Stimulated activated CD4-positive, alpha-beta T cell treated with anti-CD3 and anti-CD28 coated beads, Interleukin-15, amount 100 ng/mL, for 48 hours (primary cell): ENCODE measurements at regions not wholly inside any gene's neighbourhood (a gene's known extent, or its start where the extent isn't known, plus 50 kb on each side); places are given as distances from the start of the nearest gene placed in this dataset.
A peak's percentile ranks its signal among the peaks of the same experiment; 100 is the strongest.

Experiments used
- DNase-seq, 2 donors: peaks; one replicate each; pipeline ENCODE4 v3.0.0-alpha.2; 2020; ENCODE audit warnings: low read depth in 2 of 2

DNA sequence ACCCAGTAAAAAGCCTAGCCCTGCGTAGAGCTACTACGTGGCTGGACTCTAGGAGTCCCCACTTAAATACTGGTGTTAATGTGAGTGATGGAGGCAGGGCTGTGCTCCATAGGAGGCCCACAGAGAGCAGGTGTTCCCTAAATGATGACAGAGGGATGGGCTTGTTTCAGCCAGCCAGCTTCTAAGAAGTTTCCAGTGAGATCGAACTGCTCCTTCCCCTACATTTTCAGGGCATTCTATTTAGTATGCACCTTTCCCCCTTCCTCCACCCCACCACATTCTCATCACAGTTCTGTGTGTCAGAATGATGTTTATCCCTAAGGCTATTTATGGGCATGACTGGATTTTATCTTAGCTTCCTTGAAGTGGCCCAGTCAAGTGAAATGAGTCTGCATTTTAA lies 213.0 kb downstream of the TRIB2 start:
- DNase-seq, result no peak

GRCh38 chr2:12930391-12930790 lies 213.7 kb downstream of the TRIB2 start:
- no peak for DNase-seq

GRCh38 chr2:12931186-12931844 lies 214.6 kb downstream of the TRIB2 start:
- DNase-seq, result no peak

DNA sequence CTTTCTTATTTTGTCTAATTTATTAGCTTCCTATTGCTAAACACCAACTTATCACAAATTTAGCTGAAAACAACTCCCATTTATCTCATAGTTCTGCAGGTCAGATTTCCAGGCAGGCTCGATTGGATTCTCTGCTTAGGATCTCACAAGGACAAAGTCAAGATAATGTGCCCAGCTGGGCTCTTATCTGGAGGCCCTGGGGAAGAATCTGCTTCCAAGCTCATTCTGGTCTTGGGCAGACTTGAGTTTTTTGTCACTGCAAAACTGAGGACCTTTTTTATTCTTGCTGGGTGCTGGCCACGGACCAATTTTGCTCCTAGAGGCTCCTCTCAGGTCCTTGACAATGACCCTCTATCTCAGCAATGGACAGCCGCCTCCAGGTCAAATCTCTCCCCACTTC lies 215.5 kb downstream of the TRIB2 start:
- no peak for DNase-seq

DNA sequence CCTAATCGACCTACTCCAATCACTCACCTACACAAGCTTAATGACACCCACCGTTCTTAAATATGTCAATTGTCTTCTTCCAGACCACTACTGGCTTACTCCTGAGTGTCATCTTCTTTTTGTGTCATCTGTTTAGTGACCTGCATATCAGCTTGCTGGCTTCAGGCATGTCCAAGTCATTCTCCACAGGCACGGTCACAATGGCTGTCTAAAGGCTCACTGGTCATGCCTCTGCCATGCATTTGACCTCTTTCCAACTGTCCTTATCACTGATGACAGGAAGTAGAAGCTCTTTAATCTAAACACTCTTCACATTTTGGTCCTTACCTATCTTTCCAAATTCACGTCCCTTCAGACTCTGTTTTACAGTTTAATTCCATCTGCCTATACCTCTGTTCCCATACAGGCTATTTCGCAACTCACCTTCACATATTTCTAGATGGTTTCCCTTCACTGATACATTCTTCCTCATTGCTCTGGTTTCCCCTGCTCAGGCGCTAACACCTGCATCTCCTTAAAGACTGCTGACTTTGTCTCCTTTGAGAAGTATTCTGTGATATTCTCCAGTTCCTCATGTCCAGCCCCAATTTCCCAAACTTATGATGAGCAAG lies 217.5 kb downstream of the TRIB2 start:
- no peak for DNase-seq

DNA sequence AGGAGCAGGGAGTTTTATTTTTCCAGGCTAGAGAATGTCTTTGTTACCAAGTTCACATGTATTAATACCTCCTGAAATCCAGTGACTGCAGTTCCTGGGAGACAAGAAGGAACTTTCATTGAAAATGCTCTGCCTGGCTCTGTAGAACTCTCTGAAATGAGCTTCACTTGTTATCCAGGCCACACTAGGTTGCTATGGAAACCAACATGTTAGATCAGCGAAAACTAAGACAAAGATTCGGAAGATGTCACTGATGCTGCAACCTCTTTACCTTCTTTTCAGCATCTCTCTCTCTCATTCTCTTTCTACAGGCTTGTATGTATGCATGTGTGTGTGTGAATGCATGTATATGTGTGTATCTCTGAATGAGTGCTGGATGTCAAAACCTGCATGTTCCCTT lies 218.5 kb downstream of the TRIB2 start:
- DNase-seq, result no peak

GRCh38 chr2:12935796-12936195 lies 219.1 kb downstream of the TRIB2 start:
- DNase-seq, result no peak

DNA sequence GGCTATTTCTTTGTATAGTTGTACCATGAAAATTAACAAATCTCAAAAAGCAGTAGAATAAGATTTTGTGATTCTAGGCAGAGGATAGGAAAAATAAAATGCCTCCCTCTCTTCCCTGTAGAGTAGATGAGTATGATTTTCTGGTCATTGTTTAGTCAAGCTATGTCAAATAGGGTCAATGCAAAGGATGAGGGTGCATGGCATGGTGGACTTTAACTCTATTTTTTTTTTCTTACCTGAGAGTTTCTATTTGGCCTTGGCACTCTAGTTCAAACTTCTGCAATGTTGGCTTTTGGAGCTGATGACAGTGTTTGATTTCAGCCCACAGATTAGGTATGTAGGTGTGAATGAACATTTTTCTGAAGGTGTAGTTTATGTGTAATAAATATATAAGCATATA lies 224.5 kb downstream of the TRIB2 start:
- DNase-seq, result no peak

GRCh38 chr2:12948231-12948960 lies 231.7 kb downstream of the TRIB2 start:
- no peak for DNase-seq

DNA sequence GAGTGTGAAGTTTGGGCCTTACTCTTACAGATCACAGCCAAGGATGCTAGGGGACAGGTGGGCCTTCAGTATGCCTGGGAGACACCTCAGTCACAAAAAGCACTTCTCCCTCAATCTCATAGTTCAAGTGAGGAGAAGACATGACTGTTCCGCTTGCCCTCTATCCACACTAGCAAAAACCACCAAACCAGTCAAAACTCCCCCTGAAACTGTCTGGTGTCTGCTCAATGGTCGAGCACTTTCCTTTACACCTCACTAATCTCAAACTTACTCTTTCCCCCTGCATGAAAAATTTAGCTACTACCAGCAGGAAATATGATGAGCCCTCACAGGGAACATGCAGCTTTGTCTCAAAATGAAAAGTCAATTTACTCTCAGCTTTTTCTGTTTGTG lies 232.2 kb downstream of the TRIB2 start:
- peak in 1 of 2 donors; percentile 4 for DNase-seq

GRCh38 chr2:12949406-12949805 lies 232.7 kb downstream of the TRIB2 start:
- DNase-seq, result no peak

DNA sequence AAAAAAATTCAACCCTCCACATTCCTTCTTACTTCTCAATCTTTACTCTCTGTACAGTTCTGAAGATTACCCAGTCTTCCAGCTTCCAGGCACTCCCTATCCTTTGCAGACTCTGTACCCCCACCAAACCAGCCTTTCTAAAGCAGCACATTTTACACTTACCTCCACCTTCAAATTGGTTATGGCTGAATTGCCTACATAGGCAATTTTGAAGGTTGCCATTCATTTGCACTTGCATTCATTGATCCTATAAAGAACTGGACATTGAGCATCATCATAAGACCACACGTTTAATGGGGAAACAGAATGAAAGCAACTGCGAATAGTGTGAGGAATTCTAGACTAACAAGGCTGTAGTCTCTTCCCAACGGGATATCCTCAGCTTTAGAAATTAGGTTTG lies 233.4 kb downstream of the TRIB2 start:
- DNase-seq, result no peak

DNA sequence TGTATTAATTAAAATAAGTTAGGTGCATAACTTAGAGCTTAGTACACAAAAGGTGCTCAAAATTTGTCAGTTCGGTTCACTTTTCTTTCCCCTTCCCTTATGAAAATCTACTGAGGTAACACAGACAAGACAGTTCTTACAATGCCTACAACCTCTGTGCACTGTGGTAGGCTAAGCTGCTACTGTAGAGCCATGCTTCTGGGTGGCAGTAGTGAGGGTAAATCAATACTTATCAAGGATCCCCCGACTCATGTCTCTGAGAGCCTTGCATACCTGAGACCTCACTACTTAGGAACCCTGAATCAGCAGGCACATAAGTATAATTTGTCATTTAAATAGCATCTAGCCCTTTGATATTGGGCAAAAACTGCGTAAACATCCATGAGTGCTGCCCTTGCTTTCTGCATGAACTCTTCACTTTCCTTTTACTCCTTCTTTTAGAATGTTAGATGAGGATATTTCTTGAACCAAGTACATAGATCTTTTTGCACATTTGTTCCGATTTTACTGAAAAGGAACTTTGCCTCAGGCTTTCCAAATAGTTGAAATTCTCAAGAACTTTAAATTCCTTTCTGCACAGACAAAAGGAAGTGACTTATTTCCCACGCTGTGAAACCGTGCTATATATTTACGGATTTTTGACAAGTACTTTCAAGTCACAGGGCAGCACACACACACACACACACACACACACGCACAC lies 234.4 kb downstream of the TRIB2 start:
- no peak for DNase-seq

DNA sequence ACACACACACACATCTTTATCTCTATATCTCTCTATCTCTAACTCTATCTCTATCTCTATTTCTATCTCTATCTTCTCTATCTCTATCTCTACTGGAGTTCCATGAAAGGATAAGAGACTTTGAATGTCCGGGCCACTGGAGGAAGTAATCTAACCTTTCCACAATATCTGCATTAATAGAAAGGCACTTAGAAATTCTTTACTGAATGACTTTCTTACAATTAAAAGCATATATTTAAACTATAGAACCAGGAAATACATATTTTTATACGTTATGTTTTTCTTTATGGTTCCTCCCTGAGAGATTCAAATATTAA lies 234.9 kb downstream of the TRIB2 start:
- no peak for DNase-seq

GRCh38 chr2:12953596-12953995 lies 236.9 kb downstream of the TRIB2 start:
- no peak for DNase-seq

- no peak for DNase-seq
These were observed 239.1 kb downstream of the TRIB2 start for GRCh38 chr2:12955864-12956263.

DNA sequence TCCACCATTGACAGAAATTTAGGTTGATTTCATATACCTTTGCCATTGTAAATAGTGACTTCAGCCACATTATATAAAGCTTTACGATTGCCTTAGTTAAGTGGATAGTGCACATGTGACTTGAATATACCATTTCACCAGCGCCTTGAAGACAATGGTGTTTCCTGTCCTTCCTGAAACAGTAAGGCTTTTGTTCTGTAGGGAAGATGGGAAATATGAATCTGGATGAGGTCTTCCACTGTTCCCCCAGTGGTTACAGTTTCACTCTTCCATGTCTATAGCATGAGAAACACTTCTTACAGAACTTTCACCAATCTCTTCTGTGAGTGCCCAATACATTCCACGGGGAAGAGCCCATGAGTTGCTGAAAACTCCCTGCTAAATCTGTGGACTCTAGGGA lies 240.5 kb downstream of the TRIB2 start:
- DNase-seq, result no peak

DNA sequence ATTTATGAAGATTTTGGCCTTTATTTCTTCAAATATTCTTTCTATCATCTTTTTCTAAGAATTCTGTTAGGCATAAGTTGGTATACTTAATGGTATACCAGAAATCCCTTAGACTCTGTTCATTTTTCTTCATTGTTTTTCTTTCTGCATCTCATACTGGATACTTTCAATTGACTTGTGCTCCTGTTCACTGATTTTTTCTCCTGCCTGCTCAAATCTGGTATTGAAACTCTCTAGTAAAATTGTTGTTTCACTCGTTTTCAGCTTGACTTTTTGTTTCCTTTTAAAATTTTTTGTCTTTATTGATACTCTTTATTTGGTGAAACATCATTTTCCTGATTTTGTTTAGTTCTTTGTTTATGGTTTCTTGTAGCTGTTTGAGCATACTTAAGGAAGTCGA lies 243.2 kb downstream of the TRIB2 start:
- DNase-seq, result no peak

DNA sequence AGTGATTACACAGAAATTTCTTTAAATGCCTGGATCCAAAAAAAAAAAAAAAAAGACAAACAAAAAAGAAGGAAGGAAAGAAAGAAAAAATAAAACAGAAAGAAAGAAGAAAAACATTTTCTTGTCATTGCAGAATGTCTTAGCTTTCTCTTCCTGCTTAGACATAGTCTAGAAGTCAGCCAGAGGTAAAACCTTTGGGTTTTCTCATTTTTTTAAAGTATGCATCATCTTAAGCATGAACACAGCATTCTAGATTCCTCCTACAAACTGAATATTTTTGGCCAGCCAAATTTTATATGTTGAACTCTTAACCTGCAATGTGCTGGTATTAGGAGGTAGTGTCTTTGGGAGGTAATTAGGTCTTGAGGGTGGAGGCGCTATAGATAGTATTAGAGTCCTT lies 243.9 kb downstream of the TRIB2 start:
- DNase-seq, result no peak

DNA sequence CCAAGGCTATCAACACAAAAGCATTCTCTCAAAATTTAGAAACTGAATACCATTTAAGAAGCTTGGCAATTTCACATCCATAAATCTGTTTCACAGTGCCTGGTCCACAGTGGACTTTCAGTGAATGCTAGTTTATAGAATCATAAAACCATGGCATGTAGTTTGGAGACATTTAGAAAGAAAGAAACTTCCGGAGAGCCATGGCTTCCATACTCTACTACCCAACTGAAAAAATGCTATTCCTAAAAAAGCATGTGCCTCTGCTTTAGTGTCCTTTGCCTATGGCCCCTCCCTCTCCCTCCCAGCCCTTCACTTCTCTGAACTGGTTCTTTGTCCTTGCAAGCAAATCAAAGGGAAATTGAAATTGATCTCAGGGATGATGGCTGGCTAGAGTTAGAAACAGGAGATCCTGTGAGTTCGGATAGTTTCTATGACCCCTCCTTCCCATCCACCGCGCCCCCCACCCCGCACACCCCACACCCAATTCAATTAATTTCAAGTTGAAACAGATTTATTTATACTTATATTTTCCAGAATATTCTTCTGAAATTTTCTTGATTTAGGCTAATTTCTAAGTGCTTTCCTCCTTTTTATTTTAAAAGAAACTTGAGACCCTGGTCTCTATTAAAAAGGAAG lies 248.3 kb downstream of the TRIB2 start:
- DNase-seq, result no peak

DNA sequence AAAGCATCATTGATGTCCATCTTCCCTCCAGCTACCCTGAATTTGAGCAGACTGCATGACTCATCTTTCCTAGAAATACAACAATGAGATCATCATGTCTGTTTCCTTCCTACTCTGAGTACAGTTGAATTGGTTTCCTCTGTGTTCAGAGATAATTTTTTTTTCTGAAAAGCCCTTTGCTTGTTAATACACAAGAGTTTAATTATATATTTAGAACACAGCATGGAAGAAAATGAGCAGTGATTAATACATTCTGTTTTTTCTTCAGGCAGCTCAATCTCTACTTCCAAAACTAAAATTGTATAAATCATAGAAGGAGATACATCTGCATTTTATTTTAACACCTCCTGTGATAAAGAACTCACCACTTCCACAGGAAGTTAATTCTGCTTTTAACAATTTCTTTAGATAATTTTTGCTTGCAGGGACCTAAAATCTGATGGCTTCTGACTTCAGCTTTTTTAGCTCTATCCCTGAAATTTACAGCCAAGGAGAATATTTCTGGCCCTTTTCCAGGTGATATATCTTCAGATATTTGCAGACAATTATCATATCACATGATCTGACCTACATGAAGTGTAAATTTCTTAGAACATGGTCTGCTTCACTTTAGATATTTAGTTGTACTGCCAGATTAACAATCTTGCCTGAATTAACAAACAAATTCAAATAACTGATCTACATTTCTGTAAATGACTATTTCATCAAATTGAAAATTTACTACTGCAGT lies 249.0 kb downstream of the TRIB2 start:
- DNase-seq, result no peak

DNA sequence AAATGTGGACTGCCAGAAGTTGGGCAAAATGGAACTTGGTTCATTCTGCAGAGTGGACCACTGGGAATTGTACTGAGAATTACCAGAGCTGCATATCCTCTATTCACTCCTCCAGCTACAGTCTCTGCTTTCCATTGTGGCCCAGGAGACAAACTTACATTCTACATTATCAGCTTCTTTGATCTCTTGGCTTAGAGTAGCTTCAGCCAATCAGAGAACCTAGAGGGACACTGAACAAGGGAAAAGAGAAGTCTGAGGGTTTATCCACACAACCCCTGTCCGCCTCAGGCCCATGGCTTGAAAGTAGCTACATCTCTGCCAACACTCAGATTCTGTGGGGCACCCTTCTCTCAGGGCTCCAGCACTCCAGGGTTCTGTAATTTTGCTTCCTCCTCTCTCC lies 251.1 kb downstream of the TRIB2 start:
- no peak for DNase-seq
